ENCODE measurements at regions not wholly inside any gene's neighbourhood (a gene's known extent, or its start where the extent isn't known, plus 50 kb on each side); places are given as distances from the start of the nearest gene placed in this dataset.
"Not testable (repeated sequence)": the region's sequence is repeated elsewhere in the genome, so short reads cannot be mapped to it uniquely, and the experiment has no call there.

GRCh38 chr15:63448266-63448665 lies 56.1 kb upstream of the USP3 start:
- DNase-seq (ENCODE audit: low spot score) = no peak
- in situ Hi-C loops (cut with MboI; ENCODE audit: low sequenced_read_pairs, unreplicated experiment) = no loop called here
- TF ChIP-seq, protein P1, sequence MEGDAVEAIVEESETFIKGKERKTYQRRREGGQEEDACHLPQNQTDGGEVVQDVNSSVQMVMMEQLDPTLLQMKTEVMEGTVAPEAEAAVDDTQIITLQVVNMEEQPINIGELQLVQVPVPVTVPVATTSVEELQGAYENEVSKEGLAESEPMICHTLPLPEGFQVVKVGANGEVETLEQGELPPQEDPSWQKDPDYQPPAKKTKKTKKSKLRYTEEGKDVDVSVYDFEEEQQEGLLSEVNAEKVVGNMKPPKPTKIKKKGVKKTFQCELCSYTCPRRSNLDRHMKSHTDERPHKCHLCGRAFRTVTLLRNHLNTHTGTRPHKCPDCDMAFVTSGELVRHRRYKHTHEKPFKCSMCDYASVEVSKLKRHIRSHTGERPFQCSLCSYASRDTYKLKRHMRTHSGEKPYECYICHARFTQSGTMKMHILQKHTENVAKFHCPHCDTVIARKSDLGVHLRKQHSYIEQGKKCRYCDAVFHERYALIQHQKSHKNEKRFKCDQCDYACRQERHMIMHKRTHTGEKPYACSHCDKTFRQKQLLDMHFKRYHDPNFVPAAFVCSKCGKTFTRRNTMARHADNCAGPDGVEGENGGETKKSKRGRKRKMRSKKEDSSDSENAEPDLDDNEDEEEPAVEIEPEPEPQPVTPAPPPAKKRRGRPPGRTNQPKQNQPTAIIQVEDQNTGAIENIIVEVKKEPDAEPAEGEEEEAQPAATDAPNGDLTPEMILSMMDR (IDR thresholded peaks at IDR 0.05; ENCODE audit: borderline replicate concordance, control extremely low read depth, extremely low read depth, insufficient read depth, missing control alignments) = no peak

DNA sequence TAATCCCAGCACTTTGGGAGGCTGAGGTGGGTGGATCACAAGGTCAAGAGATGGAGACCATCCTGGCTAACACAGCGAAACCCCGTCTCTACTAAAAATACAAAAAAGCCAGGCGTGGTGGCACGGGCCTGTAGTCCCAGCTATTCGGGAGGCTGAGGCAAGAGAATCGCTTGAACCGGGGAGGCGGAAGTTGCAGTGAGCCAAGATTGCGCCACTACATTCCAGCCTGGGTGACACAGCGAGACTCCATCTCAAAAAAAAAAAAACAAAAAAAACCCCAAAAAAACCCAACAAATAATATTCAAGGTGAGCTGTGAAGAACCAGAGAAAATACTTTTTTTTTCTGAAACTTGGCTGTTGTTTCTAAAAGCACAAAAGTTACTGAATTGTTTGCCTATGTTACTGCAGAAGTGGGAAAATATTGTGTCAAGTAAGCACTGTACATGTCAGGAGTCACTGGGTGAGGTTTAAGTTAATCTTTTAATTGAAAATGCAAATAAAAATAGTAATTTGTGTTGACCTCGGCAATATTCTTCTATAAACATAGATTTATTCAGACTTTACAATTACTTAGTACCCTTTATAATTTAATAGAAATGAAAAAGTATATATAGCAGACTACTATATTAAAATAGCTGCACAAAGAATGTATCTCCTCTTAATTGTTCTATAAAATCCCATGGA lies 55.4 kb upstream of the USP3 start:
- in situ Hi-C loops (cut with MboI; ENCODE audit: low sequenced_read_pairs, unreplicated experiment); DNase-seq (ENCODE audit: low spot score): not testable (repeated sequence)

DNA sequence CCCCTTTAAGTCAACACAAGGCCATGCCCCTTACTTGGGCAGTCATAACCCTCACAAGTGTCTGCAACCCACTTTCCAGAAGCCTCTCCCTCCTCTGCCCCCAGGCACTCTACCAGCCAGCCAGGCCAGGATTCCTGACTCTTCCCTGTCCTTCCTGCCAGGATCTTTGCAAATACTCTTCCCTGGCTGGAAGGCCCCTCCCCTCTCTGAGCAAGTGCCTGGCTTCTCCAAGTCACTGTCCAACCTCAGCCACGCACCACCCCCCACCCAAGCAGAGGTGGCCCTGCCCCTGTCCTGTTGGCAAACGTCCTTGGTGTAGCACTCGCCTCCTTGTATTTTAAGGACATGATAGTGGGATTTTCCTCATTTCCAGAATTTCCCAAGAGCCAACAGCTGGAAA lies 54.7 kb upstream of the USP3 start:
- TF ChIP-seq, protein P1 (IDR thresholded peaks at IDR 0.05; ENCODE audit: borderline replicate concordance, control extremely low read depth, extremely low read depth, insufficient read depth, missing control alignments) = no peak
- in situ Hi-C loops (cut with MboI; ENCODE audit: low sequenced_read_pairs, unreplicated experiment) = loop anchor here (25.0 kb wide), 1 partner anchor 613 kb away; no protein-coding TSS in a partner anchor
- DNase-seq (ENCODE audit: low spot score) = no peak

- no peak for DNase-seq (ENCODE audit: low spot score)
- in situ Hi-C loops (cut with MboI; ENCODE audit: low sequenced_read_pairs, unreplicated experiment) = loop anchor here (25.0 kb wide), 1 partner anchor 611 kb away; no protein-coding TSS in a partner anchor
- TF ChIP-seq, protein P1 (IDR thresholded peaks at IDR 0.05; ENCODE audit: borderline replicate concordance, control extremely low read depth, extremely low read depth, insufficient read depth, missing control alignments) = no peak
These were observed 53.5 kb upstream of the USP3 start for GRCh38 chr15:63450884-63451225.

- TF ChIP-seq, protein P1 (IDR thresholded peaks at IDR 0.05; ENCODE audit: borderline replicate concordance, control extremely low read depth, extremely low read depth, insufficient read depth, missing control alignments) = no peak
- in situ Hi-C loops (cut with MboI; ENCODE audit: low sequenced_read_pairs, unreplicated experiment) = loop anchor here (25.0 kb wide), 1 partner anchor 611 kb away; no protein-coding TSS in a partner anchor
These were observed 52.6 kb upstream of the USP3 start for GRCh38 chr15:63451671-63452315.

GRCh38 chr15:63452552-63453136 lies 51.7 kb upstream of the USP3 start:
- in situ Hi-C loops (cut with MboI; ENCODE audit: low sequenced_read_pairs, unreplicated experiment) = loop anchor here (25.0 kb wide), 1 partner anchor 610 kb away; no protein-coding TSS in a partner anchor
- no peak for DNase-seq (ENCODE audit: low spot score)
- TF ChIP-seq, protein P1 (IDR thresholded peaks at IDR 0.05; ENCODE audit: borderline replicate concordance, control extremely low read depth, extremely low read depth, insufficient read depth, missing control alignments) = no peak

More at GRCh38 chr15:63451671-63452315, 52.6 kb upstream of the USP3 start:
- no peak for DNase-seq (ENCODE audit: low spot score)
